ENCODE measurements at regions not wholly inside any gene's neighbourhood (a gene's known extent, or its start where the extent isn't known, plus 50 kb on each side); places are given as distances from the start of the nearest gene placed in this dataset.

DNA sequence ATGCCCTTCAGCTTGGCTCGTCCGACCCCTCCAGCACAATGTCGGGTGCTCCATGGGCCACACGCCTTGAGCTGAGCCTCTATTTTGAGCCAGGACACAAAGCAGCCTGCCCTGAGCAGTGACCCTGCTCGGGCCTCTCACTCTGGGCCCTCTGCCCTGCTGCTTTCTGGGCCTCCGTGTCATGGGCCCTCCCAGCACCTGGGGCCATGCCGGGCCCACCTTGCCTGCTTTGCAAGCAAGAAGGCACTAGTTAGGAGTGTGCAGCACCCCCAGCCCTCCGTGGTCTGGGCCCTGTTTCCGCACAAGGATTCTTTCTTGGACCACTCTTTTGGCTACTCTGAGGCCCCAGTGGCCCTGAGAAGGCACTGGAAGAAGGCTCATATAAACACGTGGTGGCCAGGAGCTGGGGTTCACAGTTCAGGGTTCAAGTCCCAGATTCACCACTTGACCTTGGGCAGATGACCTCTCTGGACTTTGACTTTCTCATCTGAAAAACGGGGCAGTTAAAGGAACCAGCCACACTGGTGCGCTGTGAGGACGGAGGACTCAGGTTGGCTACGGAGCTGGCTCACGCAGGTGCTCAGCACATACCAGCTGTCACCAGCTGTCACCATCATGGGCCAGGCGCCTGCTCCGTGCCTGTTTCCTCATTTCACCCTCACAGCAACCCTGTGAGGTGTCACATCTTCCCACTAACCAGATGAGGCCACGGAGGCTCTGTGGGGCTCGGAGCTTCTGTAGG lies 166.0 kb upstream of the GSE1 start:
- H3K9ac ChIP-seq (ENCODE audit: low read length), result no peak overlapping the region
- Mint-ChIP-seq H3K9me3 (ENCODE audit: unreplicated experiment) (no peaks in the 10 kb centered on the region), H3K27me3 (ENCODE audit: low read depth, unreplicated experiment) (peaks cover 37% of the 10 kb centered on the region), H3K4me3 (ENCODE audit: unreplicated experiment) (no peak overlapping the region), H3K36me3 (ENCODE audit: low read depth, unreplicated experiment) (peaks cover 6% of the 10 kb centered on the region), H3K27ac (ENCODE audit: unreplicated experiment) (no peak overlapping the region), H3K4me1 (ENCODE audit: low read depth, unreplicated experiment) (no peaks in the 10 kb centered on the region)
- no peak for DNase-seq (ENCODE audit: low read depth)
- H3K36me3 ChIP-seq (ENCODE audit: insufficient read depth, low read length), result no peaks in the 10 kb centered on the region
- no peak overlapping the region for H2AFZ ChIP-seq (ENCODE audit: low read depth, low read length)
- FAIRE-seq, result no peak
- H3K4me2 ChIP-seq (ENCODE audit: low read length), result no peak overlapping the region
- H3K4me1 ChIP-seq (ENCODE audit: insufficient read depth, low read length), result no peaks in the 10 kb centered on the region
- H3K27me3 ChIP-seq (ENCODE audit: insufficient read depth, low read length), result no peaks in the 10 kb centered on the region
- TF ChIP-seq, protein P1, sequence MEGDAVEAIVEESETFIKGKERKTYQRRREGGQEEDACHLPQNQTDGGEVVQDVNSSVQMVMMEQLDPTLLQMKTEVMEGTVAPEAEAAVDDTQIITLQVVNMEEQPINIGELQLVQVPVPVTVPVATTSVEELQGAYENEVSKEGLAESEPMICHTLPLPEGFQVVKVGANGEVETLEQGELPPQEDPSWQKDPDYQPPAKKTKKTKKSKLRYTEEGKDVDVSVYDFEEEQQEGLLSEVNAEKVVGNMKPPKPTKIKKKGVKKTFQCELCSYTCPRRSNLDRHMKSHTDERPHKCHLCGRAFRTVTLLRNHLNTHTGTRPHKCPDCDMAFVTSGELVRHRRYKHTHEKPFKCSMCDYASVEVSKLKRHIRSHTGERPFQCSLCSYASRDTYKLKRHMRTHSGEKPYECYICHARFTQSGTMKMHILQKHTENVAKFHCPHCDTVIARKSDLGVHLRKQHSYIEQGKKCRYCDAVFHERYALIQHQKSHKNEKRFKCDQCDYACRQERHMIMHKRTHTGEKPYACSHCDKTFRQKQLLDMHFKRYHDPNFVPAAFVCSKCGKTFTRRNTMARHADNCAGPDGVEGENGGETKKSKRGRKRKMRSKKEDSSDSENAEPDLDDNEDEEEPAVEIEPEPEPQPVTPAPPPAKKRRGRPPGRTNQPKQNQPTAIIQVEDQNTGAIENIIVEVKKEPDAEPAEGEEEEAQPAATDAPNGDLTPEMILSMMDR (IDR thresholded peaks at IDR 0.05; ENCODE audit: insufficient read depth, low read depth, low read length), result no peak
- TF ChIP-seq EZH2 (IDR thresholded peaks at IDR 0.05; ENCODE audit: insufficient read depth, low read length), result no peak
- H3K27ac ChIP-seq (ENCODE audit: low read depth, low read length), result no peak overlapping the region
- H3K4me3 ChIP-seq (ENCODE audit: insufficient read depth, low read depth, low read length), result no peak overlapping the region
- H4K20me1 ChIP-seq (ENCODE audit: insufficient read depth, low read length), result peaks cover 74% of the 10 kb centered on the region
- H3K9me3 ChIP-seq (ENCODE audit: insufficient read depth, low read depth, low read length), result no peaks in the 10 kb centered on the region
- H3K79me2 ChIP-seq (ENCODE audit: insufficient read depth, low read length), result no peaks in the 10 kb centered on the region

DNA sequence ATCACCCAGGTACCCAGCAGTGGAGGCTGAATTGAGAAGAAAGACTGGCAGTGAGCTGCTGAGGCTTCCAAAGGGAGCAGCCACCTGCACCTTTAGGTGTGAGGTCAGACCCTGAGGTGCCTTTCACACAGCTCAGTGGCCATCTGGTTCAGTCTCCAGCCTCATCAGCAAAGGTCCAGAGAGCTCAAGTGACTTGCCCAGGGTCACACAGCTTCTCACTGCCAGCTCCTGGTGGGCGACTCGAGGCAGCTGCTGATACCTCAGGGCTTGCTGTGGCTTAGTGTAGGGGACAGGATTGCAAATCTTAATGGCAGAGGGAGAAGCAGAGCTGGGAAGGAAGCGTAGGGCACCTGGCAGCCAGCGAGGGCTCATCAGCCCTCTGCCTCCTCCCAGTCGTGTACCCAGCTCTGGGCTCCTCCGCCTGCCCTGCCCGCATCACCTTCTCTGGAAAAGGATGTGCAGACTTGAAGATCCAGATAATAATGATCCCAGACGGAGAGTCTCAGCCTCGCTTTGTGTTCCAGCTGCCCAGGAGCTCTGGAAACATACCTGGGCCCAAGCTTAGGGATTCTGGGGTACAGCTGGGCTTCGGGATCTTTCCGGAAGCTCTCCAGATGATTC lies 165.3 kb upstream of the GSE1 start:
- no peaks in the 10 kb centered on the region for H3K9me3 Mint-ChIP-seq (ENCODE audit: unreplicated experiment)
- TF ChIP-seq, protein P1 (IDR thresholded peaks at IDR 0.05; ENCODE audit: insufficient read depth, low read depth, low read length), result no peak
- TF ChIP-seq EZH2 (IDR thresholded peaks at IDR 0.05; ENCODE audit: insufficient read depth, low read length), result no peak
- DNase-seq (ENCODE audit: low read depth) (no peak), FAIRE-seq (no peak)
- no peak overlapping the region for H3K4me3 Mint-ChIP-seq (ENCODE audit: unreplicated experiment)
- Histone ChIP-seq H4K20me1 (ENCODE audit: insufficient read depth, low read length) (peaks cover 75% of the 10 kb centered on the region), H3K9ac (ENCODE audit: low read length) (no peak overlapping the region), H3K27me3 (ENCODE audit: insufficient read depth, low read length) (peaks cover 4% of the 10 kb centered on the region), H3K36me3 (ENCODE audit: insufficient read depth, low read length) (no peaks in the 10 kb centered on the region), H3K9me3 (ENCODE audit: insufficient read depth, low read depth, low read length) (no peaks in the 10 kb centered on the region), H2AFZ (ENCODE audit: low read depth, low read length) (no peak overlapping the region), H3K4me1 (ENCODE audit: insufficient read depth, low read length) (peaks cover 1% of the 10 kb centered on the region), H3K79me2 (ENCODE audit: insufficient read depth, low read length) (no peaks in the 10 kb centered on the region), H3K27ac (ENCODE audit: low read depth, low read length) (no peak overlapping the region), H3K4me2 (ENCODE audit: low read length) (no peak overlapping the region), H3K4me3 (ENCODE audit: insufficient read depth, low read depth, low read length) (no peak overlapping the region)
- no peaks in the 10 kb centered on the region for H3K4me1 Mint-ChIP-seq (ENCODE audit: low read depth, unreplicated experiment)
- no peak overlapping the region for H3K27ac Mint-ChIP-seq (ENCODE audit: unreplicated experiment)
- peaks cover 3% of the 10 kb centered on the region for H3K36me3 Mint-ChIP-seq (ENCODE audit: low read depth, unreplicated experiment)
- peaks cover 31% of the 10 kb centered on the region for H3K27me3 Mint-ChIP-seq (ENCODE audit: low read depth, unreplicated experiment)
